B cell (primary cell): ENCODE measurements at regions not wholly inside any gene's neighbourhood (a gene's known extent, or its start where the extent isn't known, plus 50 kb on each side); places are given as distances from the start of the nearest gene placed in this dataset.
"Not testable (repeated sequence)": the region's sequence is repeated elsewhere in the genome, so short reads cannot be mapped to it uniquely, and the experiment has no call there.

Source experiments
- ATAC-seq: fragments of 200-7000 bp; cut with Tn5 transposase; one replicate; pipeline ENCODE4 v1.10.0; 2021; ENCODE audit warnings: low read depth, mild to moderate bottlenecking, moderate number of reproducible peaks, moderate library complexity
- CTCF ChIA-PET: fragments of 350-600 bp; sonication (Branson Sonifier 250); formaldehyde crosslinking; loops from one replicate; lab custom pipeline; 2021; ENCODE audit warnings: antibody characterized with exemption, inconsistent platforms; lab: Charles Lee
- POLR2A ChIA-PET: fragments of 350-600 bp; sonication (Branson Sonifier 250); formaldehyde crosslinking; loops from one replicate; lab custom pipeline; 2021; ENCODE audit warnings: antibody characterized with exemption; lab: Charles Lee
- DNase-seq: peaks from one replicate; pipeline ENCODE4 v3.0.0; 2013
- H2AFZ ChIP-seq: 2 replicates; pipeline ENCODE4 v1.6.1; 2012; ENCODE audit warnings: mild to moderate bottlenecking, low read depth, low read length; ENCODE audit not compliant: insufficient read depth, poor library complexity, severe bottlenecking
- H3K27ac ChIP-seq, 2 donors: 1 replicate in 1 of 2; 2 replicates in 1 of 2; pipeline ENCODE4 v1.5.1; 2012 to 2013; ENCODE audit warnings: low read length in 2 of 2, mild to moderate bottlenecking in 2 of 2, moderate library complexity in 1 of 2
- H3K27me3 ChIP-seq, 4 experiments: fragments of 200-600 bp in 1 of 4; sonication (generic) in 1 of 4; replicated peaks in 1 of 4; 1 replicate in 2 of 4; 2 replicates in 2 of 4; pipeline versions ENCODE4 v1.6.1 to v1.7.0; 2013 to 2016; ENCODE audit warnings: low read length in 3 of 4, mild to moderate bottlenecking in 2 of 4, mixed read lengths in 1 of 4, moderate library complexity in 1 of 4; ENCODE audit not compliant: insufficient read depth in 4 of 4, control insufficient read depth in 3 of 4; ENCODE audit errors: control extremely low read depth in 1 of 4
- H3K36me3 ChIP-seq, 2 experiments: replicated peaks in 1 of 2; 1 replicate in 1 of 2; 2 replicates in 1 of 2; pipeline versions ENCODE4 v1.6.1 to v1.7.1; 2013; ENCODE audit warnings: low read length in 1 of 2; ENCODE audit not compliant: insufficient read depth in 2 of 2, control insufficient read depth in 1 of 2; ENCODE audit errors: control extremely low read depth in 1 of 2, extremely low read depth in 1 of 2
- H3K4me1 ChIP-seq, 2 donors: fragments of 200-600 bp in 1 of 2; sonication (generic) in 1 of 2; 1 replicate in 1 of 2; 2 replicates in 1 of 2; pipeline versions ENCODE4 v1.5.1 to v1.6.1; 2013 to 2017; ENCODE audit warnings: low read length in 2 of 2; ENCODE audit not compliant: control insufficient read depth in 2 of 2, insufficient read depth in 2 of 2
- H3K4me2 ChIP-seq: replicated peaks from 2 replicates; pipeline ENCODE3; 2012; ENCODE audit warnings: mild to moderate bottlenecking, low read depth, low read length; ENCODE audit not compliant: poor library complexity, severe bottlenecking
- H3K4me3 ChIP-seq, 5 experiments: fragments of 200-600 bp in 1 of 5; sonication (generic) in 1 of 5; 1 replicate in 3 of 5; 2 replicates in 2 of 5; pipeline versions ENCODE4 v1.5.1 to v1.7.0; 2011 to 2016; ENCODE audit warnings: low read length in 4 of 5, mild to moderate bottlenecking in 4 of 5, low read depth in 2 of 5, control low read depth in 1 of 5, moderate library complexity in 1 of 5; ENCODE audit not compliant: insufficient read depth in 1 of 5; ENCODE audit errors: control extremely low read depth in 1 of 5, extremely low read depth in 1 of 5
- H3K79me2 ChIP-seq: fragments of 200-600 bp; sonication (generic); one replicate; pipeline ENCODE4 v1.6.0; 2016; ENCODE audit warnings: low read length; ENCODE audit not compliant: control insufficient read depth, insufficient read depth
- H3K9ac ChIP-seq: fragments of 200-600 bp; sonication (generic); 2 replicates; pipeline ENCODE4 v1.6.1; 2017; ENCODE audit warnings: mild to moderate bottlenecking, low read length, moderate library complexity
- H3K9me3 ChIP-seq, 3 donors: one replicate each; pipeline versions ENCODE4 v1.6.1 to v1.7.1; 2013; ENCODE audit warnings: low read length in 2 of 3; ENCODE audit not compliant: control insufficient read depth in 2 of 3, insufficient read depth in 1 of 3; ENCODE audit errors: control extremely low read depth in 1 of 3
- H4K20me1 ChIP-seq: 2 replicates; pipeline ENCODE4 v1.6.0; 2012; ENCODE audit warnings: mild to moderate bottlenecking, low read length; ENCODE audit not compliant: insufficient read depth, control insufficient read depth, poor library complexity, severe bottlenecking
- H3K27ac Mint-ChIP-seq: one replicate; pipeline ENCODE4 v1.8.0; 2021; ENCODE audit warnings: mixed read lengths
- H3K27me3 Mint-ChIP-seq: one replicate; pipeline ENCODE4 v1.8.0; 2021; ENCODE audit warnings: mixed read lengths
- H3K4me1 Mint-ChIP-seq: one replicate; pipeline ENCODE4 v1.8.0; 2021; ENCODE audit warnings: mixed read lengths
- H3K4me3 Mint-ChIP-seq: one replicate; pipeline ENCODE4 v1.8.0; 2021; ENCODE audit warnings: mixed read lengths
- H3K9me3 Mint-ChIP-seq: one replicate; pipeline ENCODE4 v1.8.0; 2022; ENCODE audit warnings: mixed read lengths; ENCODE audit not compliant: insufficient read depth
- EZH2 ChIP-seq: IDR thresholded peaks from 2 replicates; pipeline ENCODE4 v1.6.1; 2012; ENCODE audit warnings: borderline replicate concordance, low read depth, mild to moderate bottlenecking, moderate library complexity, low read length; ENCODE audit not compliant: insufficient read depth, poor library complexity, severe bottlenecking
- WGBS: methylation state at CpG from one replicate; pipeline ENCODE4 v1.1.5; 2013; ENCODE audit warnings: missing lambda C conversion rate; ENCODE audit not compliant: insufficient coverage; 5-methylcytosine and 5-hydroxymethylcytosine counted together
- intact Hi-C: fragments of 100-400 bp; cut with micrococcal nuclease; formaldehyde crosslinking; loops from one replicate; pipeline ENCODE4 v1.10.0; 2022
- TF ChIP-seq, protein P1 (sequence below): fragments of 200-600 bp; IDR thresholded peaks from one replicate; pipeline ENCODE4 v1.8.0; 2022; ENCODE audit warnings: antibody characterized with exemption, mild to moderate bottlenecking

- H3K27me3 ChIP-seq, result no peaks in the 10 kb centered on the region
- intact Hi-C loops, result no loop called here
- no peaks in the 10 kb centered on the region for H3K27me3 Mint-ChIP-seq
- no peaks in the 10 kb centered on the region for H3K79me2 ChIP-seq
- ChIA-PET POLR2A (no interaction called here), CTCF (no interaction called here)
- H3K27ac ChIP-seq, result no peak overlapping the region
- H4K20me1 ChIP-seq, result no peaks in the 10 kb centered on the region
- H3K36me3 ChIP-seq, result no peaks in the 10 kb centered on the region
- no peak overlapping the region for H3K4me3 ChIP-seq
- H3K4me2 ChIP-seq, result no peak overlapping the region
- H2AFZ ChIP-seq, result no peak overlapping the region
- DNase-seq, result no peak
- H3K27ac Mint-ChIP-seq, result no peak overlapping the region
- H3K9ac ChIP-seq, result no peak overlapping the region
- H3K4me1 ChIP-seq, result no peaks in the 10 kb centered on the region
- 100% methylated on average over 1 of the region's 6 CpGs for WGBS
- TF ChIP-seq EZH2, result no peak
- TF ChIP-seq, protein P1, sequence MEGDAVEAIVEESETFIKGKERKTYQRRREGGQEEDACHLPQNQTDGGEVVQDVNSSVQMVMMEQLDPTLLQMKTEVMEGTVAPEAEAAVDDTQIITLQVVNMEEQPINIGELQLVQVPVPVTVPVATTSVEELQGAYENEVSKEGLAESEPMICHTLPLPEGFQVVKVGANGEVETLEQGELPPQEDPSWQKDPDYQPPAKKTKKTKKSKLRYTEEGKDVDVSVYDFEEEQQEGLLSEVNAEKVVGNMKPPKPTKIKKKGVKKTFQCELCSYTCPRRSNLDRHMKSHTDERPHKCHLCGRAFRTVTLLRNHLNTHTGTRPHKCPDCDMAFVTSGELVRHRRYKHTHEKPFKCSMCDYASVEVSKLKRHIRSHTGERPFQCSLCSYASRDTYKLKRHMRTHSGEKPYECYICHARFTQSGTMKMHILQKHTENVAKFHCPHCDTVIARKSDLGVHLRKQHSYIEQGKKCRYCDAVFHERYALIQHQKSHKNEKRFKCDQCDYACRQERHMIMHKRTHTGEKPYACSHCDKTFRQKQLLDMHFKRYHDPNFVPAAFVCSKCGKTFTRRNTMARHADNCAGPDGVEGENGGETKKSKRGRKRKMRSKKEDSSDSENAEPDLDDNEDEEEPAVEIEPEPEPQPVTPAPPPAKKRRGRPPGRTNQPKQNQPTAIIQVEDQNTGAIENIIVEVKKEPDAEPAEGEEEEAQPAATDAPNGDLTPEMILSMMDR, result no peak
- H3K4me1 Mint-ChIP-seq, result no peaks in the 10 kb centered on the region
- no peaks in the 10 kb centered on the region for H3K9me3 Mint-ChIP-seq
- no peak for ATAC-seq
- H3K9me3 ChIP-seq, result no peaks in the 10 kb centered on the region
- H3K4me3 Mint-ChIP-seq, result no peak overlapping the region
These were observed 706.7 kb downstream of the NTRK3 start for GRCh38 chr15:87549860-87550259.

DNA sequence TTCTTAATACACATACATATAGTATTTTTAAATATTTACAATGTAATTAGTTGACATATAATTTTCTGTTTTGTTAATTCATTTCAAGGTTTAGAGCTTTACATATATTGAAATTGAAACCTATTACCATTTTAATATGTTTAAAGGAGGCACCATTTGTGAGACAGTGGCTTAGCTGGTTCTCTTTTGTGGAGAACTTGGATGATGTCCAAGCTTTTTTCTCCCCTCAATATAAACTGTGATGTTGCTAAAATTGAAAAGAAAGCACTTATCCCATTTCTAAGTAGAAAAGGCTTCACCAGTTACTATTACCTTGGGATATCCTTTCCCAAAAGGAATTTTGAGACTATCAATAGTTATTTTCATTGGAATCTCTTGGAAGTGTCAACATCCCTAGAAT, 707.2 kb downstream of the NTRK3 start:
- Histone ChIP-seq H3K27ac (no peak overlapping the region), H3K9me3 (no peaks in the 10 kb centered on the region), H3K79me2 (no peaks in the 10 kb centered on the region), H3K4me1 (no peaks in the 10 kb centered on the region), H3K4me2 (no peak overlapping the region), H3K9ac (no peak overlapping the region), H4K20me1 (no peaks in the 10 kb centered on the region), H3K27me3 (no peaks in the 10 kb centered on the region), H2AFZ (no peak overlapping the region), H3K36me3 (no peaks in the 10 kb centered on the region), H3K4me3 (no peak overlapping the region)
- TF ChIP-seq, protein P1, result no peak
- TF ChIP-seq EZH2, result no peak
- ChIA-PET CTCF (no interaction called here), POLR2A (no interaction called here)
- Mint-ChIP-seq H3K4me3 (no peak overlapping the region), H3K27me3 (no peaks in the 10 kb centered on the region), H3K4me1 (no peaks in the 10 kb centered on the region), H3K9me3 (no peaks in the 10 kb centered on the region), H3K27ac (no peak overlapping the region)
- no peak for DNase-seq
- no peak for ATAC-seq
- intact Hi-C loops, result no loop called here

DNA sequence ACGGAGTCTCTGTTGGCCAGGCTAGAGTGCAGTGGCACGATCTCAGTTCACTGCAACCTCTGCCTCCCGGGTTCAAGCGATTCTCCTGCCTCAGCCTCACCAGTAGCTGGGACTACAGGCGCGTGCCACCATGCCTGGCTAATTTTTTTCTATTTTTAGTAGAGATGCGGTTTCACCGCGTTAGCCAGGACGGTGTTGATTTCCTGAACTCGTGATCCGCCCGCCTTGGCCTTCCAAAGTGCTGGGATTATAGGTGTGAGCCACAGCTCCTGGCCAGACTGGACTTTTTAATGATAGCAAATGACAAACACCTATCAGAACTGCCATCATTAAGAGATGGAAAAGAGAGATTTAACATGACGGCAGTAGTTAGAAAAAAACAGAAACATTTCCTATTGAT, 707.9 kb downstream of the NTRK3 start:
- H3K9me3 ChIP-seq, H3K4me2 ChIP-seq, H4K20me1 ChIP-seq, H3K4me3 Mint-ChIP-seq, H3K27me3 Mint-ChIP-seq, CTCF ChIA-PET, intact Hi-C loops, H3K4me3 ChIP-seq, H3K9me3 Mint-ChIP-seq, H3K4me1 ChIP-seq, POLR2A ChIA-PET, H3K27me3 ChIP-seq, ATAC-seq, H3K27ac ChIP-seq, H3K36me3 ChIP-seq, H3K79me2 ChIP-seq, H3K9ac ChIP-seq, H3K4me1 Mint-ChIP-seq, H3K27ac Mint-ChIP-seq, DNase-seq, H2AFZ ChIP-seq: not testable (repeated sequence)
- WGBS, result 87% methylated on average over 12 of the region's 14 CpGs
